HEK293 (cell line): ENCODE measurements at regions not wholly inside any gene's neighbourhood (a gene's known extent, or its start where the extent isn't known, plus 50 kb on each side); places are given as distances from the start of the nearest gene placed in this dataset.

Experiments
- CTCF ChIA-PET: fragments of 350-600 bp; formaldehyde crosslinking; extraction: SDS; loops from one replicate; lab custom pipeline; 2021; ENCODE audit warnings: antibody characterized with exemption; lab: Yijun Ruan, JAX
- POLR2A ChIA-PET: fragments of 300-600 bp; formaldehyde crosslinking; extraction: SDS; loops from one replicate; lab custom pipeline; 2020; ENCODE audit warnings: antibody characterized with exemption, inconsistent platforms; lab: Yijun Ruan, JAX
- H3K27ac ChIP-seq: fragments of 200-500 bp; sonication (Bioruptor generic); 2 replicates; pipeline ENCODE4 v1.5.1; 2014; ENCODE audit warnings: low read depth, low read length, control low read depth, inconsistent platforms; ENCODE audit errors: extremely low read depth
- H3K36me3 ChIP-seq, 2 experiments: fragments of 200-500 bp in 1 of 2; sonication (Bioruptor generic) in 1 of 2; 1 replicate in 1 of 2; 2 replicates in 1 of 2; pipeline ENCODE4 v1.5.1; 2014 to 2017; ENCODE audit warnings: inconsistent platforms in 2 of 2, low read length in 2 of 2; ENCODE audit not compliant: control insufficient read depth in 2 of 2, insufficient read depth in 1 of 2
- H3K4me1 ChIP-seq: fragments of 200-500 bp; sonication (Bioruptor generic); 2 replicates; pipeline ENCODE4 v1.5.1; 2014; ENCODE audit warnings: mild to moderate bottlenecking, low read length, inconsistent platforms; ENCODE audit not compliant: control insufficient read depth, insufficient read depth
- H3K4me3 ChIP-seq: 2 replicates; pipeline ENCODE4 v1.5.1; 2011; ENCODE audit warnings: low read depth, mild to moderate bottlenecking, control low read depth, low read length, moderate library complexity
- H3K9me3 ChIP-seq: fragments of 200-500 bp; sonication (Bioruptor generic); 2 replicates; pipeline ENCODE4 v1.5.1; 2014; ENCODE audit warnings: low read depth, low read length, inconsistent platforms; ENCODE audit not compliant: control insufficient read depth, insufficient read depth
- BCL11B ChIP-seq: fragments of 450-650 bp; formaldehyde crosslinking; IDR thresholded peaks from 2 replicates; pipeline ENCODE4 v1.5.1; 2016; ENCODE audit warnings: low read depth, missing biosample characterization, missing genetic modification characterization
- MZF1 ChIP-seq: fragments of 450-650 bp; formaldehyde crosslinking; IDR thresholded peaks from 2 replicates; pipeline ENCODE4 v1.5.1; 2017; ENCODE audit warnings: missing biosample characterization, missing genetic modification characterization, borderline replicate concordance
- SETDB1 ChIP-seq: IDR thresholded peaks from one replicate; pipeline ENCODE4 v1.6.1; 2017; ENCODE audit warnings: mild to moderate bottlenecking, low read length, moderate library complexity, mixed read lengths; ENCODE audit not compliant: insufficient read length
- SP2 ChIP-seq: fragments of 450-650 bp; formaldehyde crosslinking; IDR thresholded peaks from 2 replicates; pipeline ENCODE4 v1.5.1; 2016; ENCODE audit warnings: missing biosample characterization, missing genetic modification characterization
- WT1 ChIP-seq: fragments of 450-650 bp; formaldehyde crosslinking; IDR thresholded peaks from 2 replicates; pipeline ENCODE4 v1.5.1; 2016; ENCODE audit warnings: missing biosample characterization, missing genetic modification characterization
- ZBTB21 ChIP-seq: fragments of 450-650 bp; formaldehyde crosslinking; IDR thresholded peaks from 2 replicates; pipeline ENCODE4 v1.5.1; 2017; ENCODE audit warnings: missing biosample characterization, missing genetic modification characterization
- ZFHX2 ChIP-seq: fragments of 450-650 bp; formaldehyde crosslinking; conservative IDR thresholded peaks from 2 replicates; pipeline ENCODE4 v1.5.1; 2016; ENCODE audit warnings: missing biosample characterization, missing genetic modification characterization
- ZFP3 ChIP-seq: fragments of 450-650 bp; formaldehyde crosslinking; IDR thresholded peaks from 2 replicates; pipeline ENCODE4 v1.5.1; 2016; ENCODE audit warnings: low read depth, missing biosample characterization, missing genetic modification characterization
- ZNF121 ChIP-seq: fragments of 450-650 bp; formaldehyde crosslinking; IDR thresholded peaks from 2 replicates; pipeline ENCODE4 v1.5.1; 2016; ENCODE audit warnings: missing biosample characterization, missing genetic modification characterization
- ZNF221 ChIP-seq: fragments of 450-650 bp; formaldehyde crosslinking; IDR thresholded peaks from 2 replicates; pipeline ENCODE4 v1.5.1; 2017; ENCODE audit warnings: missing biosample characterization, missing genetic modification characterization, borderline replicate concordance
- ZNF239 ChIP-seq: fragments of 450-650 bp; formaldehyde crosslinking; IDR thresholded peaks from 2 replicates; pipeline ENCODE4 v1.5.1; 2016; ENCODE audit warnings: missing biosample characterization, missing genetic modification characterization
- ZNF324 ChIP-seq: fragments of 450-650 bp; formaldehyde crosslinking; IDR thresholded peaks from 2 replicates; pipeline ENCODE4 v1.5.1; 2016; ENCODE audit warnings: missing biosample characterization, missing genetic modification characterization
- ZNF391 ChIP-seq: fragments of 450-650 bp; formaldehyde crosslinking; IDR thresholded peaks from 2 replicates; pipeline ENCODE4 v1.5.1; 2016; ENCODE audit warnings: low read depth, missing biosample characterization, missing genetic modification characterization, borderline replicate concordance
- ZNF529 ChIP-seq: fragments of 450-650 bp; formaldehyde crosslinking; IDR thresholded peaks from 2 replicates; pipeline ENCODE4 v1.5.1; 2017; ENCODE audit warnings: missing genetic modification characterization, missing biosample characterization; ENCODE audit not compliant: insufficient replicate concordance
- ZNF544 ChIP-seq: fragments of 450-650 bp; formaldehyde crosslinking; IDR thresholded peaks from 2 replicates; pipeline ENCODE4 v1.5.0; 2017; ENCODE audit warnings: missing biosample characterization, missing genetic modification characterization
- ZNF558 ChIP-seq: fragments of 450-650 bp; formaldehyde crosslinking; IDR thresholded peaks from 2 replicates; pipeline ENCODE4 v1.5.1; 2016; ENCODE audit warnings: missing biosample characterization, missing genetic modification characterization
- ZNF621 ChIP-seq: fragments of 450-650 bp; formaldehyde crosslinking; IDR thresholded peaks from 2 replicates; pipeline ENCODE4 v1.5.1; 2017; ENCODE audit warnings: missing biosample characterization, missing genetic modification characterization
- ZNF677 ChIP-seq: fragments of 450-650 bp; IDR thresholded peaks from 2 replicates; pipeline ENCODE4 v1.5.0; 2018; ENCODE audit warnings: missing biosample characterization, mild to moderate bottlenecking, missing genetic modification characterization, moderate library complexity
- ZNF701 ChIP-seq: fragments of 450-650 bp; formaldehyde crosslinking; IDR thresholded peaks from 2 replicates; pipeline ENCODE4 v1.5.1; 2016; ENCODE audit warnings: missing biosample characterization, missing genetic modification characterization
- ZNF707 ChIP-seq: fragments of 450-650 bp; formaldehyde crosslinking; IDR thresholded peaks from 2 replicates; pipeline ENCODE4 v1.5.1; 2016; ENCODE audit warnings: missing biosample characterization, missing genetic modification characterization
- ZNF76 ChIP-seq: fragments of 450-650 bp; formaldehyde crosslinking; IDR thresholded peaks from 2 replicates; pipeline ENCODE4; 2016; ENCODE audit warnings: low read depth, missing biosample characterization, missing genetic modification characterization, borderline replicate concordance
- ZNF843 ChIP-seq: fragments of 450-650 bp; formaldehyde crosslinking; IDR thresholded peaks from 2 replicates; pipeline ENCODE4 v1.5.1; 2016; ENCODE audit warnings: missing biosample characterization, missing genetic modification characterization
- TF ChIP-seq, protein P1 (sequence below): fragments of 450-650 bp; formaldehyde crosslinking; IDR thresholded peaks from 2 replicates; pipeline ENCODE4 v1.5.1; 2017; ENCODE audit warnings: missing biosample characterization, missing genetic modification characterization
- TF ChIP-seq, protein P2 (sequence below): fragments of 450-650 bp; IDR thresholded peaks from 2 replicates; pipeline ENCODE4 v1.5.1; 2018; ENCODE audit warnings: missing biosample characterization, missing genetic modification characterization

DNA sequence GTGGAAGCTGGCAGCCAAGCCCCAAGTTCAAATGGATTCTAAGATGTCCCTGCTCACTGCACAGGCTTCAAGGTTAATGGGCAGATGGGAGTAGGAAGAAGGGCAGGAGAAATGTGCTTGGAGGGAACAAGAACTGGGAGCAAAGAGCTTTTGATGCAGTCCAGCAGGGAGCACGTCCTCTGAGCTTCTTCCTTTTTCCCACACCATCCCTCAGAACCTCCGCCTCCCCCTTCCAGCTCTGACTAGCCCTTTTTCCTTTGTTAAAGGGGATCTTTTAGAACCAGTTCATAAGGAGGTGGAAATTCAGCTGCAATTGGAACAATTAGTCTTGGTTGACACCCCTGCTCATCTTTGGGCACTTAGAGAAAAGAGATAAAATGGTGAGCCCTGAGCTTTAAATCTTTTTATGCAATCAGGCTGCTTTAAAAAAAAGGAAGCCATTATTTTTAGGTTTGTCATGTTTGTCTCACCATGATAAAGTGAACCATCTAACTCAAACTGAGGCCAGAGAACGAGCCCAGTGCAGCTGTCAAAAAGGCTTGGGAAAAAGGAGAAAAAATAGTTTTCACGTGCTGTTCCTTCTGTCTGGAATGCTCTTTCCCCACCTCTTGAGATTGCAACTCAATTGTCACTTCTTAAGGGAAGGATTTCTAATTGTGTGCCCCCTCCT, 135.8 kb upstream of the IL1RAPL2 start:
- ChIA-PET CTCF (interaction anchor here (0.6 kb wide), 1 partner anchor 12 kb away, joined by 3 read pairs; no protein-coding TSS in a partner anchor), POLR2A (no interaction called here)
- TF ChIP-seq SETDB1 (no peak), ZNF843 (tag by site-specific recombination) (no peak), ZNF221 (tag by site-specific recombination) (no peak), ZNF558 (tag by site-specific recombination) (no peak), ZBTB21 (tag by site-specific recombination) (no peak), ZNF677 (no peak), ZNF76 (tag by site-specific recombination) (no peak), WT1 (no peak), ZFHX2 (tag by site-specific recombination) (no peak), ZNF621 (tag by site-specific recombination) (no peak)
- TF ChIP-seq, protein P1, sequence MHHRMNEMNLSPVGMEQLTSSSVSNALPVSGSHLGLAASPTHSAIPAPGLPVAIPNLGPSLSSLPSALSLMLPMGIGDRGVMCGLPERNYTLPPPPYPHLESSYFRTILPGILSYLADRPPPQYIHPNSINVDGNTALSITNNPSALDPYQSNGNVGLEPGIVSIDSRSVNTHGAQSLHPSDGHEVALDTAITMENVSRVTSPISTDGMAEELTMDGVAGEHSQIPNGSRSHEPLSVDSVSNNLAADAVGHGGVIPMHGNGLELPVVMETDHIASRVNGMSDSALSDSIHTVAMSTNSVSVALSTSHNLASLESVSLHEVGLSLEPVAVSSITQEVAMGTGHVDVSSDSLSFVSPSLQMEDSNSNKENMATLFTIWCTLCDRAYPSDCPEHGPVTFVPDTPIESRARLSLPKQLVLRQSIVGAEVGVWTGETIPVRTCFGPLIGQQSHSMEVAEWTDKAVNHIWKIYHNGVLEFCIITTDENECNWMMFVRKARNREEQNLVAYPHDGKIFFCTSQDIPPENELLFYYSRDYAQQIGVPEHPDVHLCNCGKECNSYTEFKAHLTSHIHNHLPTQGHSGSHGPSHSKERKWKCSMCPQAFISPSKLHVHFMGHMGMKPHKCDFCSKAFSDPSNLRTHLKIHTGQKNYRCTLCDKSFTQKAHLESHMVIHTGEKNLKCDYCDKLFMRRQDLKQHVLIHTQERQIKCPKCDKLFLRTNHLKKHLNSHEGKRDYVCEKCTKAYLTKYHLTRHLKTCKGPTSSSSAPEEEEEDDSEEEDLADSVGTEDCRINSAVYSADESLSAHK (tag by site-specific recombination) = no peak
- TF ChIP-seq, protein P2, sequence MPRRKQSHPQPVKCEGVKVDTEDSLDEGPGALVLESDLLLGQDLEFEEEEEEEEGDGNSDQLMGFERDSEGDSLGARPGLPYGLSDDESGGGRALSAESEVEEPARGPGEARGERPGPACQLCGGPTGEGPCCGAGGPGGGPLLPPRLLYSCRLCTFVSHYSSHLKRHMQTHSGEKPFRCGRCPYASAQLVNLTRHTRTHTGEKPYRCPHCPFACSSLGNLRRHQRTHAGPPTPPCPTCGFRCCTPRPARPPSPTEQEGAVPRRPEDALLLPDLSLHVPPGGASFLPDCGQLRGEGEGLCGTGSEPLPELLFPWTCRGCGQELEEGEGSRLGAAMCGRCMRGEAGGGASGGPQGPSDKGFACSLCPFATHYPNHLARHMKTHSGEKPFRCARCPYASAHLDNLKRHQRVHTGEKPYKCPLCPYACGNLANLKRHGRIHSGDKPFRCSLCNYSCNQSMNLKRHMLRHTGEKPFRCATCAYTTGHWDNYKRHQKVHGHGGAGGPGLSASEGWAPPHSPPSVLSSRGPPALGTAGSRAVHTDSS (tag by site-specific recombination) = no peak
- Histone ChIP-seq H3K36me3 (no peaks in the 10 kb centered on the region), H3K4me3 (no peak overlapping the region), H3K4me1 (no peaks in the 10 kb centered on the region), H3K9me3 (no peaks in the 10 kb centered on the region), H3K27ac (no peak overlapping the region)

DNA sequence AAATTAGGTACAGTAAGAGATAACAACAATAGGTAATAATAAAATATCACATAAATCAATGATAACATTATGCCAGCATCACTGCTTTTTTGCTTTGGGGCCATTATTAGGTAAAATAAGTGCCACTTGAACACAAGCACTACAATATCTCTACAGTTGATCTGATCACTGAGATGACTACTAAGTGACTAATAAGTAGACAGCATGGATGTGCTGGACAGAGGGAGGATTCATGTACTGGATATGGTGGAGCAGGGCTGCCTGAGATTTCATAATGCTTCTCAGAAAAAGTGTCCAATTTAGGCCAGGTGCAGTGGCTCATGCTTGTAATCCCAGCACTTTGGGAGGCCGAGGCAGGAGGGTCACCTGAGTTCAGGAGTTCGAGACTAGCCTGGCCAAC, 137.8 kb upstream of the IL1RAPL2 start:
- Histone ChIP-seq H3K36me3 (no peaks in the 10 kb centered on the region), H3K9me3 (no peaks in the 10 kb centered on the region), H3K4me1 (no peaks in the 10 kb centered on the region), H3K27ac (no peak overlapping the region), H3K4me3 (no peak overlapping the region)
- CTCF ChIA-PET = no interaction called here
- no peak for TF ChIP-seq ZFP3 (tag by site-specific recombination)
- TF ChIP-seq SP2 (tag by site-specific recombination) = no peak
- TF ChIP-seq ZNF324 (tag by site-specific recombination) = no peak
- no peak for TF ChIP-seq ZNF121
- no peak for TF ChIP-seq ZNF707 (tag by site-specific recombination)
- no peak for TF ChIP-seq BCL11B (tag by site-specific recombination)
- no peak for TF ChIP-seq ZNF544 (tag by site-specific recombination)
- TF ChIP-seq ZNF391 (tag by site-specific recombination) = no peak
- TF ChIP-seq ZNF239 (tag by site-specific recombination) = no peak
- no peak for TF ChIP-seq MZF1 (tag by site-specific recombination)
- no peak for TF ChIP-seq ZNF529 (tag by site-specific recombination)
- no peak for TF ChIP-seq ZNF701 (tag by site-specific recombination)
- POLR2A ChIA-PET = no interaction called here
